Amygdala (tissue), 56 donors: ENCODE measurements at regions not wholly inside any gene's neighbourhood (a gene's known extent, or its start where the extent isn't known, plus 50 kb on each side); places are given as distances from the start of the nearest gene placed in this dataset.

Experiments used
- DNase-seq, 56 donors: peaks; one replicate each; lab custom pipeline; 2025; lab: John Stamatoyannopoulos, UW

GRCh38 chr4:171639540-171639939, 173.7 kb upstream of the GALNTL6 start:
- DNase-seq, result no peak

GRCh38 chr4:171636606-171637005, 176.6 kb upstream of the GALNTL6 start:
- no peak for DNase-seq

DNA sequence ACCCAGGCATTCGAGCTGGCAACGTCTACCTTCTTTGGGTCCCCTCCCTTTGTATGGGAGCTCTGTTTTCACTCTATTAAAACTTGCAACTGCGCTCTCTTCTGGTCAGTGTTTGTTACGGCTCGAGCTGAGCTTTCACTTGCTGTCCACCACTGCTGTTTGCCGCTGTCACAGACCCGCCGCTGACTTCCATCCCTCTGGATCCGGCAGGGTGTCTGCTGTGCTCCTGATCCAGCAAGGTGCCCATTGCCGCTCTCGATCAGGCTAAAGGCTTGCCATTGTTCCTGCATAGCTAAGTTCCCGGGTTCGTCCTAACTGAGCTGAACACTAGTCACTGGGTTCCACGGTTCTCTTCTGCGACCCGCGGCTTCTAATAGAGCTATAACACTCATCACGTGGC, 183.5 kb upstream of the GALNTL6 start:
- DNase-seq, result no peak

- DNase-seq, result no peak
Observed at GRCh38 chr4:171629182-171629581, 184.0 kb upstream of the GALNTL6 start.

DNA sequence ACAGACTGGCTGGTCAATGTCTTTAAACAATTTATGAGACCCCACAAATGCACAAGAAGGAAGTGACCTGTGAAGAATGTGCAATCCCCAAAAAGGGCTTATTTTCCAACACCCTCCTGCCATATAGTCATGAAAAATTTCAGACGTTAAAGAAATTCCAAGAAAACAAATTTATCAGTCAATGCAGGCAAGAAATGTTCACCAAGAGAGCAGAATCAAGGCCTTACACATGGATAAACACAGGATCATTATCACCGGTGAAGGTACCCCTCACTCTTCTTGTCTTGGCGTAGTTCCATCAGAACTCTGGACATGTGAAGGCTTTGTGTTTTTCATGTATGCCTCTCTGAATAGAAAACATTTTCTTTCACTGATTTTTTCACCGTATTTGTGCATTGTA, 186.7 kb upstream of the GALNTL6 start:
- DNase-seq, result no peak

- no peak for DNase-seq
Observed at GRCh38 chr4:171622729-171623128, 190.5 kb upstream of the GALNTL6 start.

DNA sequence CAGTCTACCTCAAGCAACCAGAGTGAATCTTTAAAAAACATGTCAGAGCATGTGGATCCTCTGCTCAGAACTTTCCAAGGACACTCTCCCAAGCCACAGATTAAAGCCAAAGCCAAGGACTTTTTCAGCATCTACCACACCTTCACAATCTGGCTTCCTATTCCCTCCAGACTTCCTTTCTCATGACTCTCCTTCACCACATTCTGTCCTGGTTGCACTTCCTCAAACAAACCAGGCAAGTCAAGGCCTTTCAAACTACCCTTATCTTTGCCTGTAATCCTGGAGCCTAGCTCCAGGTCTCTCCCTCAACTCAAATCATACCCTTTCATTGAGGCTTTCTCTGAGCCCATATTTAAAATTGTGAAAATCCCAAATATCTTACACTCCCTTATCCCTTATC, 191.6 kb upstream of the GALNTL6 start:
- no peak for DNase-seq

GRCh38 chr4:171612907-171613306, 200.3 kb upstream of the GALNTL6 start:
- DNase-seq, result no peak

- peak in 1 of 56 donors; percentile 18 for DNase-seq
Observed at GRCh38 chr4:171602638-171603355, 210.4 kb upstream of the GALNTL6 start.

DNA sequence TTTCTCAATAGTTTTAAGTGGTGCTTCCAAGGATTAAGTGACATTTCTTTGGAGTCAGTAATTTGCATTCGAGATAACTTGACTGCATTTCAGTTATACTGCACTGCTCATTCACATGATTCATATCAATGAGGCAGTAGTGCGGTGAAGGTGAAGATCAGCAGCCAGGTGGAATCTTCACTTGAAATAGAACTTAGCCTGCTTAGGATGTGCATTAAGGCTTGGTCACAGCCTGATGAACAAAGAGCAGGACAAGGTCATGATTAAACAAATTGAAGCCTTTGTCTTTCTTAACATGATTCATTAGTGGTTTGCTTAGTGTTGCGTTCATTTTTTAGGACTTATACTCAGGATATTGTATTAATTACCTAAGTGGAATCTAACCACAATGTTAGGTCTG, 212.1 kb upstream of the GALNTL6 start:
- DNase-seq, result no peak

- DNase-seq, result no peak
Observed at GRCh38 chr4:171599628-171600027, 213.6 kb upstream of the GALNTL6 start.

- no peak for DNase-seq
Observed at GRCh38 chr4:171594293-171594692, 218.9 kb upstream of the GALNTL6 start.

GRCh38 chr4:171590716-171591115, 222.5 kb upstream of the GALNTL6 start:
- no peak for DNase-seq

- no peak for DNase-seq
Observed at GRCh38 chr4:171588764-171589163, 224.4 kb upstream of the GALNTL6 start.

DNA sequence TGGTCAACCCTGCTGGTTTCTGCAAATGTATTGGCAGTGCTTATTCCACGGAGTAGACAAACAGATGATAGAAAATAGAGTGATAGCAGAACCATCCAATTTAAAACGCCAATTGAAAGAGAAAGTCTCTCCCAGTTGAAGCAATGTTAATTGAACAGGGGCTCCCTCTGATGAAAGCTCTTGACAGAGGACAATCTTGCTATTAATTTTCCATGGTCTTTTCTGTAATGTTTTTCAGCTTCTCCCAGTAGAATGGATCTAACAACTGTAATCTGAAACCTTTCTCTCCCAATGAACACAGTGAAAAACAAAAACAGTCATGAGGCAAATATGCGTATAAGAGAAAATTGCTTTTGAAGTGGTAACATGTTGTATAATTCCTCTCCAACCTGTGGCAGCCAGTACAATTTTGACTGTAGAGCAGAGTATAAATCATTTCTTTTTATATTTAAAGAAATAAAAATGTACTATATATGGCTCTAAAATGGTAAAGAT, 225.1 kb upstream of the GALNTL6 start:
- no peak for DNase-seq

DNA sequence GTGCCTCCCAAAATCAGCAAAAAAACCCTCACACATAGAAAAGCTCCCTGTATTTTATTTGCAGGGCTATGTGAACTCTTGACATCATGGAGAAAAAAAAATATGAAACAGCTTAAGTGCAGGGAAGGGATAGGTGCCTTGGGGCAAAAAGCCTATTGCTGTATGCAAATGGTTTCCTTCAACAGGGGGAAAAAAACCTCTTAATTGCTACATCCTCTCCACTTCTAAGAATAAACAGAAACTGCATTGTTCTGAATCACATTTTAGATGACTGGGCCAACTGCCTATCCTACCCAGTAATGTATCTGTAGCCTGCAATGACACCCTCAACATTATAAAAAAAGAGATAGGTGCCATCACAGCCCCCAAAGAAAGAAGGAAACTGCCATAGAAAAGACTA, 229.4 kb upstream of the GALNTL6 start:
- no peak for DNase-seq

DNA sequence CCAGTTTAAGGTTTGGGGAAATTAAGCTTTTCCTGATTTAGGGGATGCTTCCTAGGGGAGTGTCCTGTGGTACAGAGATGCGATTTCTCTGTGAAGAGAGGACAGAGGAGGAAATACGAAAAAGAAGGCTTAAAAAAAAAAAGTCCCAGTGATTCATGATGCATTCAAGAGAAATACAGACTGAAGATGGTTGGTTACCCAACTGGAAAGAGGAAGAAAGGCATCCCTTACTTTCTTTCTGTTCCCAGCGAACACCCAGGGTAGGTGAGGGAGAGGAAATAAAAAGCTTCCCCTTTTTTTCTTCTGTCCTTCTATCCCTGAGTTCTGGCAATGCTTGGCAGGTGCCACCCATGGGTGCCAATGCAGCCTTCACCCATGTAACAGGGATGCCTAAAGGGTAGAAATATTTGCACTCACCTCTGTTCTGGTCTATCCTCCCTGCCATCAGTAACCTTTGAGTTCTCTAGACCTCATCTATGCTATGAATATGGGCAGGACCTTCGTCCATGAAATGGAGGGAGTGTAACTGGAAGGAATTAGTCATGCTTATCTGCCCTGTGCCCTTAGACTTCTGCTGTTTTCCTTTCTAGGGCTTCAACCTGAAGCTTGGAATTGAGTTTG, 230.1 kb upstream of the GALNTL6 start:
- no peak for DNase-seq

DNA sequence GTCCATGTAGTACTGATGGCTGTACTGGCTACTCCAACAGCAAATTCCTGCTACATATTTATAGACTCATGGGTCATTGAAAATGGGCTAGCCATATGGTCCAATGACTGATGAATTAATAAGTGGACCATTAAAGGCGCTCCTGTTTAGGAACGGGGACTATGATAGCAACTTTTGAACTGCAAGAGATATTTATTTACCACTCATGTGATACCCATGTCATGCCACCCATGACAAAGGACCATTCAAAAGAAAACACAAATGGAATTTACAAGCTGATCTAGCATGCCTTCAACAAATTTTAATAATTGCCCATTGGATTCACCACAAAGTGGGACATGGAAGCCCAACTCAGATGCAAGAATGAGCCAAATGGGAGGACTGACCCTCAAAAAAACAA, 240.0 kb upstream of the GALNTL6 start:
- no peak for DNase-seq

DNA sequence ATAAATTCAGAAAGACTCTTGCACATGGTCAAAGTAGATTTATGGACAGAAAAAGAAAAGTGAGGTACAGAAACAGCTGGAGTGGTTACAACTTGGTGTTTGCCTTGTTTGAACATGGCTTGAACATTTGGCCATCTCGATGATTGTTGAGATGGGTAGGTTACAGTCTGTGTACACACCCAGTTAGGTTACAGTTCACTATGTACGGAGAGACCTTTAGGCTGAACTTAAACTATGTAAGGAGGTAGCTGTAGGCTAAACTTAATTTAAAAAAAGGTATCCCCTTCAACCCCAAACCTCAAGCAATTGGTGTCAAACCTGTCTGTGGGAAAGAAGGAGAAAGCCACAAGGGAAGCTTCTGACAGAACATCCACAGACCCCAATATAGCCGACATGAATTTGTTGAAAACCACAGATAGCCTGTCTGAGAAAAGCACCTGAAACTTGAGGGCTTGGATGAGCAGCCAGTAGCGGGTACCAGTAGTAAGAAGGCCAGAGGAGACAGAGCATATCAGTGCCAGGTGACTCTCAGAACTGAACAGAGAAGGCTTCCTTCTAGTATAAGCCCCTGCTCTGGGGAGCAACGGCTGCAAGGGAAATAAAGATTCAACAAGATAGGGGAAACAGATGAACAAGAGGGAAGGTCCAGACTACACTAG, 247.9 kb upstream of the GALNTL6 start:
- no peak for DNase-seq

DNA sequence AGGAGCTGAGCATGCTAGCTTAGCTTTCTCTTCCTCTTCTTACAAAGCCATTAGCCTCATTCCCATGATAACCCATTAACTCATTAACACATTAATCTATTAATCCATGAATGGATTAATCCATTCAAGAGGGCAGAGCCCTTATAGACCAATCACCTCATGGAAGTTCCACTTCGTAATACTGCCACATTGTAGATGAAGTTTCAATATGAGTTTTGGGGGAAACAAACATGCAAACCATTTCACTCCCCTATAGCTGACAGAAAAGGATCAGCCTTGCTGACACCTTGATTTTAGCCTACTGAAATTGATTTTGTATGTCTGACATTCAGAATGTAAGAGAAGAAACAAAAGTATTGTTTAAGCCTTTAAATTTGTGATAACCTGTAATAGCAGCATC, 251.8 kb upstream of the GALNTL6 start:
- DNase-seq, result no peak

GRCh38 chr4:171553961-171554360, 259.2 kb upstream of the GALNTL6 start:
- no peak for DNase-seq

- no peak for DNase-seq
Observed at GRCh38 chr4:171542640-171543039, 270.6 kb upstream of the GALNTL6 start.
